Endothelial cell of hepatic sinusoid (primary cell): ENCODE measurements at regions not wholly inside any gene's neighbourhood (a gene's known extent, or its start where the extent isn't known, plus 50 kb on each side); places are given as distances from the start of the nearest gene placed in this dataset.

Experiments used
- in situ Hi-C: cut with HindIII; loops from 2 replicates; pipeline ENCODE4 v1.10.0; 2017; ENCODE audit warnings: low sequenced_read_pairs

GRCh38 chr5:98397081-98397480 lies 376.4 kb upstream of the RGMB start:
- in situ Hi-C loops: no loop called here

DNA sequence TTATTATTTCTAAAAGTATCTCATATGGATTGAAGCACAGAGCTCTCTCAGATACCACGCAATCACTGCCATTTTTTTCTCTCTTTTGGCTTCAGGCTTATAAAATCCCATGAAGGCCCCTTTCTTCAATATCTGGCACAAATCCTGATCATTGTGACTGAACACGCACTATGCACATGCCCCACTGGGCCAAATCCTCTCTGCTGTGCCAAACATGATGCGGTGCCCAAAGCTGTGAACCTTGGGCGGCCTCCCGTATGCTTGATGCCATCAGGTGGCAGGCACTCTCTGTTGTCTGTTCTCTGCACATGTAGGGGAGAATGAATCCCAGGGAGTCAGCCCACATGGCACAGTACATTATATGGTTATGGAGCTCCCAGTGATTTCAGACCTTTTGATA lies 375.0 kb upstream of the RGMB start:
- in situ Hi-C loops: no loop called here

- in situ Hi-C loops: no loop called here
Measured at GRCh38 chr5:98401656-98402055, 371.8 kb upstream of the RGMB start.

GRCh38 chr5:98402130-98402529 lies 371.3 kb upstream of the RGMB start:
- in situ Hi-C loops: no loop called here

GRCh38 chr5:98403131-98403530 lies 370.3 kb upstream of the RGMB start:
- in situ Hi-C loops: no loop called here

DNA sequence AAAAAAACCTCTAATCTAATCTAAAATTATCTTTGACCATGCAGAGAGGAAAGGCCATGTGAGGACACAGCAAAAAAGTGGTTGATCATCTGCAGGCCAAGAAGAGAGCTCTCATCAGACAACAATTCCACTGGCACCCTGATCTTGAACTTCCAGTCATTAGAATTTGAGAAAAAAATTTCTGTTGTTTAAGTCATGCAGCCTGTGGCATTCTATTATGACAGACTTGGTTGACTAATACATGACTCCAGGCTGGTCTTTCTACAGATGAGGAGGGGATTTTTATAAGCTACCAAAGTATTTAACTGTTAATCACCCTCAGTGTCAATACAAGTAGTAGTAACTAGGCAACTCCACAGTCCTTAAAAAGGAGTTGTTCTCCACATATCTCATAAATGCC lies 358.5 kb upstream of the RGMB start:
- in situ Hi-C loops: no loop called here

- in situ Hi-C loops: no loop called here
Measured at GRCh38 chr5:98415663-98416062, 357.8 kb upstream of the RGMB start.

DNA sequence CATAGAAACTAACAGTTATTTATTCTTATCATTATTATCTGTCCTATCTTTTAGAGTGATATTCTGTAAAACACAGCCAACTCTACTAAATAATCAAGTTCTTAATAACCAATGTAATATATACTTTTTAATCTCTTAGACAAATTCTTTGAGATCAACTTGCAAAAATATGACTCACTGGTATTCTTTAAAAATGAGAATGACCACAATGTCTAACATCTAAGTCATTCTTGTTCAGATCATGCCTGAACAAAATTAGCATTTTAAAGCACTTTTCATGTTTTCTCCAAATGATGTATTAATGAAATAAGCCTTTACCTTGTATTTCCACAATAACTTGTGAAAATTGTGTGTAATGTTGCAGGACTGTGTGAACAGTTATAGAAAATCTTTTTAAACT lies 356.9 kb upstream of the RGMB start:
- in situ Hi-C loops: no loop called here

GRCh38 chr5:98419825-98420224 lies 353.6 kb upstream of the RGMB start:
- in situ Hi-C loops: no loop called here

GRCh38 chr5:98424681-98425450 lies 348.6 kb upstream of the RGMB start:
- in situ Hi-C loops: loop anchor here (25.0 kb wide), 1 partner anchor 337 kb away; the partner anchor contains the start of gene RGMB

DNA sequence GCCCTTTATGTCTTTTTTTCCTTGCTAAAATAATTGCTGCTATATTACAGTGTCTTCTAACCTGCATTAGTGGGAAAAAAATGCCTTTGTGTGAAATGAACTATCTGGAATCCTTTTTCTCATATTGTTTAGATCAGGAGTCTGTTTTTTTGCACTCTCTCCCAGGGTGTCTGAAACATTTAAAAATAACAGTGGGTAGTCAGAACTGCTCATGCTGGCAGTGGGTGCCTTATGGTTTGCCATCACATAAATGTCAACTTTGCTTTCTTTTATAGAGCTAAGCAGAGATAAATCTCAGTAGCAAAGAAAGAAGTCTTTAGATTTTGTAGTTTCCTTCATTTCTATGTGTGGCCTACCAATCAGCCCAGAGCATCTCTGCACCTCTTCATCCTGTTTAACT lies 347.8 kb upstream of the RGMB start:
- in situ Hi-C loops: loop anchor here (25.0 kb wide), 1 partner anchor 337 kb away; the partner anchor contains the start of gene RGMB

DNA sequence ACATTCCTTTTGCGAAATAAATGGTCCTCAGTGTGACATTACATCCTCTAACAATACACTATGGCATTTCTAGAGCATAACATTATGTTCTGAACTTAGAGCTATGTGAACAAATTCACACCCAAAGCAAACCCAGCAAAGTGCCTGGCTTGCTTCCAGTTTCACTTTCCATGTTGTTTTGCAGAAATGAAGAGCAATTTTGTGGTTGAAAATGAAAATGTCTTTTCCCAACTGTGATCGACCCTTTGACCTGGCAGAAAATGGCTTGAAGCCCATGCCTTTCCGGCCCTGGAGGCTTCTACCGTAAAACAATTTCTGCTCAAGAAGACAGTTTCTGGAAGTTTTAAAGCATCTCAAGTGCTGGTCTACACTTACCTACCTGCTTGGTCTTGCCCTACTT lies 344.7 kb upstream of the RGMB start:
- in situ Hi-C loops: loop anchor here (25.0 kb wide), 1 partner anchor 333 kb away; the partner anchor contains the start of gene RGMB

DNA sequence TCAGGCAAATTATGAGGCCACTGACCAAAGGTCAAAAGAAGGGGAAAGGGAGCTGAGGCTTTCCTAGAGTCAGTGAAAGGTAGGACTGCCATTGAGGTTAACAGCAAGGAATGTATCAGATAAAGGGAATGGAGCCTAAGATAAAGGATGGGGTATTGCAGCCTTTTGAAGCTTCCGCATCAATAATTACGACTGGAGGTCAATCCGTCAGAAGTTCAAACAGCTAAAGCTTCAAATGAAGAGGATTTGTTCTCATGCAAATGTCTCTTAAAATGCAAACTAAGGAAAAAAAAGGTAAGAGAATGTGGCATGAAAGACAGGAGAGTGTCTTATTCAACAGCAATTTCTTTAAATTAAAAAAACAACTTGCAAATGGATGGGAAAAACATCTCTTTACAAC lies 341.1 kb upstream of the RGMB start:
- in situ Hi-C loops: loop anchor here (25.0 kb wide), 1 partner anchor 330 kb away; the partner anchor contains the start of gene RGMB

DNA sequence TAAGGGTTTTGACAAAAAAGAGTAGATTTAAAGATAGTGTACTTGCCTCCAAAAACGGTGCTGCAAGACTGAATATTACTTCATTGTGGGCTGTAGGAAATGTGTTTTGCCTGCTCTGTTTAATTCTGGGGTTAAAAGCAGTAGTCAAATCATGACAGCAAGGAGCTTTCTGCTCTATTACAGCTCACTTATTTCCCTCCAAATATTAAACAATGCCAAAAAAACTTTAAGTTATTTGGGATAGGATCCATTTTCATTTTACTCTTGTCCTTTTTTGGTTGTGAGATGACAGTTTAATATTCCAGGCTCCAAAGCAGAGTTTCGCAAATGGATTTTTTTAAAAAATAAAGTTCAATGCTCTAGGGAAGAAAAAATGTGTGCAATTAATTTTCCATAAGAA lies 340.4 kb upstream of the RGMB start:
- in situ Hi-C loops: loop anchor here (25.0 kb wide), 1 partner anchor 329 kb away; the partner anchor contains the start of gene RGMB

GRCh38 chr5:98433673-98434072 lies 339.8 kb upstream of the RGMB start:
- in situ Hi-C loops: loop anchor here (25.0 kb wide), 1 partner anchor 329 kb away; the partner anchor contains the start of gene RGMB

- in situ Hi-C loops: loop anchor here (25.0 kb wide), 1 partner anchor 326 kb away; the partner anchor contains the start of gene RGMB
Measured at GRCh38 chr5:98436667-98437066, 336.8 kb upstream of the RGMB start.

GRCh38 chr5:98442448-98442847 lies 331.0 kb upstream of the RGMB start:
- in situ Hi-C loops: loop anchor here (25.0 kb wide), 1 partner anchor 320 kb away; the partner anchor contains the start of gene RGMB

DNA sequence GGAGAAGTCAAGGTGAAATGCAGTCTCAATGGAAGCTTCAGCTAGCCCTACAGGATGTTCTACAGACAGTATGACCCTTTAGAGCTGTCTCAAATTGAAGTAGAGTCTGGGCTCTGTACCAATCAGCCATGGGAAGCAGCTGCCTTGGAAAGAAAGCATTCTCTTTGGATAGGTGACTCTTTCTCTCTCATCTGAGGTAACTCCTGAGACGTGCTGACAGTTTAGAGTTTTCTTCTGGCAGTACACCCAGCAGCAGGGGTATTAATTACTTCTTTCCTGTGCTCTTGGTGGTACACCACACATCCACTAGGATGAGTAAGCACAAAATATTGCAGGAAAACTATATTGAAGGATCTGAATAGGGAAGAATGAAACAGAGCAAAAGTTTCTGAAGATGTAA lies 329.6 kb upstream of the RGMB start:
- in situ Hi-C loops: loop anchor here (25.0 kb wide), 1 partner anchor 318 kb away; the partner anchor contains the start of gene RGMB

- in situ Hi-C loops: no loop called here
Measured at GRCh38 chr5:98453296-98453695, 320.2 kb upstream of the RGMB start.

DNA sequence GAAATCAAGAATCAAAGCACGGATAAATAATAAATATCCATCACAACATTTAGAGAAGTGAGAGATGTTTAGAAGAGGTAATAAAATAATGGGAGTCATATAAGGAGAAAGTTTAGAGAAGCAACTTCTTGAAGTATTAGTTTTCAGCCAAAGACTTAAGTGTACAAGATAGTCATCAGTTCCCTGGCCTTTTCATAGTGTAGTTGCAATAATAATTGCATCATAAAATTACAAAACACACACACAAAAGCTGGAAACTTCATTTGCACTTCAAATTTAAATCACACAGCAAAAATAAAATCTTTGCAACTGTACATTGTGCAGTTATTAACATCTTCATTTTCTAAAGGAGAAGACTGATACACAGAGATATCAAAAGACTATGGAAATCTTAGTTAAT lies 319.1 kb upstream of the RGMB start:
- in situ Hi-C loops: no loop called here

- in situ Hi-C loops: no loop called here
Measured at GRCh38 chr5:98454904-98455303, 318.6 kb upstream of the RGMB start.

DNA sequence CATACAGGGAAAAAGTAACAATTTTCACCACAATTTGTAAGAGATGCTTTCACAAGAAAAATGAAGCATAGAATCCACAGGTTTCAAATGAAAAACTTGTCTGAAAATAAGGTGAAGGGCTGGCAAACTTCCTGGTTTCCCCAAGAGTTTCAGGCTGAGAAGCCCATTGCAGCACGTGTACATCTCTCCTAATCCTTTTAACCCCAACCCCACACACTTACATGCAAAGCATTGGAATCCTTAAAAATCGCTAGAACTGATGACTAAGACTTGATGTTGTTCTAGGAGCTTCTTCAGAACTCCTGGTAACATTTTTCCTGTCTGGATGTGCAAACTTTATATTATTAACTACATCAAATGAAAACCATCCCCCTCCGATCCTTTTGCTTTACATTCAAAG lies 317.8 kb upstream of the RGMB start:
- in situ Hi-C loops: no loop called here
